HG02798 (cell line): ENCODE measurements at regions not wholly inside any gene's neighbourhood (a gene's known extent, or its start where the extent isn't known, plus 50 kb on each side); places are given as distances from the start of the nearest gene placed in this dataset.
"Not testable (repeated sequence)": the region's sequence is repeated elsewhere in the genome, so short reads cannot be mapped to it uniquely, and the experiment has no call there.

Experiments
- ATAC-seq: cut with Tn5 transposase; IDR thresholded peaks from one replicate; pipeline ENCODE4 v1.9.1; 2021; ENCODE audit warnings: mild to moderate bottlenecking; ENCODE audit not compliant: unreplicated experiment, poor library complexity

DNA sequence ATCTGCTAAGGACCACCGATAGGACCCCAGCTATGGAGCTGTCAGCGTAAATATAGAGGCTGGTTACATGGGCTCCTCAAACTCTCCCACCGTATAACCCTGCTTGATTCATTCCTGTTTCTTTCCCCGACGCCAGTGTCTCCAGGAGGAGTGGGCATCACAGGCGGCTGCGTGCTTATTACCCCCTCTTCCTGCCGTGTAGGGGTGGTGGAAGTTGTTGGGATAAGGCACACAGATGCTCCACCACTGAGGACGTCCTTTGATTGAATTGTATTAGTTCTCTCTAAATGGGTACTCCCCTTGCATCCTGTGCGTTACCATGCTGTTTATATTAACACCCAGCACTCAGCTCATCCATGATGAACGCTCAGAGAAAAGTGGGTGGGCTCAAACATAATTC lies 104.6 kb downstream of the ZBTB18 start:
- ATAC-seq, result no peak

DNA sequence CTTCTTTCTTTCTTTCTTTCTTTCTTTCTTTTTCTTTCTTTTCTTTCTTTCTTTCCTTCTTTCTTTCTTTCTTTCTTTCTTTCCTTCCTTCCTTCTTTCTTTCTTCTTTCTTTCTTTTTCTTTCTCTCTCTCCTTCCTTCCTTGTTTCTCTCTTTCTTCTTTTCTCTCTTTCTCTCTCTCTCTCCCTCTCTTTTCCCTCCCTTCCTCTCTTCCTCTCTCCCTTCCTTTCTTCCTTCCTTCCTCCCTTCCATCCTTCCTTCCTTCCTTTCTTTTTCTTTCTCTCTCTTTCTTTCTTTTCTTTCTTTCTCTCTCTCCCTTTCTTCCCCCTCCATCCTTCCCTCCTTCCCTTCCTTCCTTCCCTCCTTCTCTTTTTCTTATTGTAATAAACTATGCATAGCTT lies 105.5 kb downstream of the ZBTB18 start:
- not testable (repeated sequence) for ATAC-seq

DNA sequence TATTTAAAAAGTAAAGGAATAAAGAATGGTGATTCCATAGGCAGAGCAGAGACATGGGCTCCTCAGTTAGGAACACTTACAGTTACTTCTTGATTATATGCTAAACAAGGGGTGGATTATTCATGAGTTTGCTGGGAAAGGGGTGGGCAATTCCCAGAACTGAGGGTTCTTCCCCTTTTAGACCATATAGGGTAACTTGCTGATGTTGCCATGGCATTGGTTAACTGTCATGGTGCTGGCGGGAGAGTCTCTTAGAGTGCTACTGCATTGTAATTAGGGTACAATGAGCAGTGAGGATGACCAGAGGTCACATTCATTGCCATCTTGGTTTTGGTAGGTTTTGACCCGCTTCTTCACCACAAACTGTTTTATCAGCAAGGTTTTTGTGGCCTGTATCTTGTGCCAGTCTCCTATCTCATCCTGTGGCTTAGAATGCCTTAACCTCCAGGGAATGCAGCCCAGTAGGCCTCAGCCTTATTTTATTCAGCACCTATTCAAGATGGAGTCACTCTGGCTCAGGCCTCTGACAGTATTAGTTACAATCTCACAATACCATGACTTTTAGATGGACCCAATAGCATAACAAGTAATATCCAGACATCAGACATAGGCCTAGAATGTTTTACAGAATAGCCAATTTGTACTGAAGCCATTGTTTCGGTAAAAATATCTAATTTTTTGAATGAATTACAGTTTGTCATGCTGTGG lies 106.8 kb downstream of the ZBTB18 start:
- ATAC-seq, result no peak

GRCh38 chr1:244159646-244160045 lies 108.6 kb downstream of the ZBTB18 start:
- no peak for ATAC-seq

- ATAC-seq, result no peak
These were observed 109.6 kb downstream of the ZBTB18 start for GRCh38 chr1:244160455-244161235.

DNA sequence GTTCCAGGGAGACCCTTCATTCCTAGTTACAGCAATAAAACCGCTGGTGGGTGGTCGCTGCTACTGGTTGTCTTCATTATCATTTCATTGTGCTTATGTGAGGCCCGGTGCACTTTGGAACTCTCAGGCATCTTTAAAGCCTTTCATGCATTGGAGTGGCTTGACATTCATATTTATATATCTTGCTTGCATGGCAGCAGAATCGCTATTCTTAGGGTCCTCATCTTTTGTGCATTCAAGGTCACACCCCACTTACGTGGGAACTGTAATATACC lies 110.1 kb downstream of the ZBTB18 start:
- ATAC-seq, result no peak

DNA sequence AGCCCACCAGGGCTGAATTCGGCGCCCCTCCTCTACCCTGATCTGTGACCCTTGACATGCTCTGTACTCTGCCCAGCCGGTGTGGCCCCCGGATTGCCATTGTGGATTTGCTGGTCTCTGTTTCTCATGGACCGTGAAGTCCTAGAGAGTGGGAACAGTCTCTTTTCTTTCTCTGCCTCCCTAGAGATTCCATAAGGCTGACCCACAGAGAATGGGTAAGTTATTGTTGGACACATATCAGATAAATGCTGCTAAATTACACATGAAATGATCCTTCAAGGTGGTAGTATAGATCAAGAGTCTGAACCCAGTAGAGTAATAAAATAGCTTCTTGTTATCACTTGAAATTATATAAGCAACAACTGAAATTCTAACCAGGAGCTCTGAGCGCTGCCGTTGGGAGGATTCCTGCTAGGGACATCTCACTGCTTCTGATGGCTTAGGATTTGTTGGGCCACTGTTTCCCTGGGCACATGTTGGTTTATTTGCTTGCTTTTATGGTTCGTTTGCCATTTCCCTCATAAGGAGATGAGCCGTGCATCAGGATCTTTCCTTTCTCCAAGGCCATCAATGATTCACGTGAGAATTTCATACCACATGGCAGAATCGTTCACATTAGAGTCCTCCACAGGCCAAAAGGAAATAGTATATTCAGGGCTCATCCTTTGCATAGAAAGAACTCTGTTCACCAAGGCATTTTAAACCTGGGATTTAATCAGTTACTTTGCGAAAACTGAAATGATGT lies 111.9 kb downstream of the ZBTB18 start:
- no peak for ATAC-seq

GRCh38 chr1:244163861-244164510 lies 112.9 kb downstream of the ZBTB18 start:
- no peak for ATAC-seq

- ATAC-seq, result no peak
These were observed 113.4 kb downstream of the ZBTB18 start for GRCh38 chr1:244164511-244164890.

- ATAC-seq, result no peak
These were observed 113.9 kb downstream of the ZBTB18 start for GRCh38 chr1:244165021-244165420.

DNA sequence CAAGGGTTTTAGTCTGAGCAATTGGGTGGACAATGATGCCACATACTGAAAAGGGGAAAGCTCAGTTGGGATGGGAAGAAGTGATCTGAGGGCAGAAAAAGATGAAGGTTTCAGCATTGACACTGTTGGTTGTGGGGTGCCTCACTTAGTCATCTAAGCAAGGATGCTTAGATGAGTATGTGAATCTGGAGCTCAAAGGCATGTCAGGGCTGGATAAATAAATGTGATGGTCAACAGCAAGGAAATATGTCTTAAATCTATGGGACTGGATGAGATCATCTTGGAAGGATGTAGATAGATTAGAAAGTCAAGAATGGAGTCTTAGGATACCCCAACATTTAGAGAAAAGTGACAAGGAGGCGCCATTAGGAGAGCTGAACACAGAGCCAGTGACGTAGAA lies 114.6 kb downstream of the ZBTB18 start:
- ATAC-seq, result no peak

GRCh38 chr1:244171241-244171985 lies 120.3 kb downstream of the ZBTB18 start:
- no peak for ATAC-seq

DNA sequence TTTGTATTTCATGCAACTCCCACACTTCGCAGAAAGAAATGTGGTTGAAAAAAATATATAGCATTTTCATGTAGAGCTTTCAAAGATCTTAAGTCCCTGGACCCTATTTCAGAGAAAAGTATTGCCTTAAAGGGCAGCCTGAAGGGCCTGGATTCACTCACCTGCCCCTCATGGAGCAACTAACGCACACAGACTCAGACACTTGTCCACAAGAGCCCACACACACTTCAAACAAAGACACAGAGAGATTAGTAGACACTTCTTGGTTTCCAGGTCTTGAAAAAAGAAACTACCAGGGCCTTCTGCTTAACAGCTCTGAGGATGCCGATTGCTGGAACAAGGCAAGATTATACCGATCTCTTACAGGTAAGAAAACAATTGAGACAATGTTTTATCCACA lies 122.2 kb downstream of the ZBTB18 start:
- ATAC-seq, result no peak

GRCh38 chr1:244173769-244174168 lies 122.7 kb downstream of the ZBTB18 start:
- no peak for ATAC-seq

GRCh38 chr1:244174922-244175521 lies 123.9 kb downstream of the ZBTB18 start:
- ATAC-seq, result no peak

DNA sequence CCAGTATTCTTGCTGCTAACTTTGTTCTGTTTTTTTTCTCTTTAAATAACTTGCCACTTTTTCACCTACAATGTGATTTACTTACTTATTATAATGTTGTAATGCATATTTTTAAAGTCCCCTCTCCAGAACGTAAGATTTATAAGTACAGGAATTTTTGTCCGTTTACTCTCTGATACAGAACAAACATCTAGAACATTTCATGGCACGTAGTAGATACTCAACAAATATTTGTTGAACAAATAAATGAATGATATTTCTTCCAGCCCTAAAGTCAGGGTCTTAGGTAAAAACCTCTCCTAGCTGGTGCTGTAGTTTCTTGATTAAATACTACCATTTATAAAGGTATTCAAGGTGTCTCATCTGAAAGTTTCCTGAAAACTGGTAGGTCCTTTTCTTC lies 125.1 kb downstream of the ZBTB18 start:
- no peak for ATAC-seq

DNA sequence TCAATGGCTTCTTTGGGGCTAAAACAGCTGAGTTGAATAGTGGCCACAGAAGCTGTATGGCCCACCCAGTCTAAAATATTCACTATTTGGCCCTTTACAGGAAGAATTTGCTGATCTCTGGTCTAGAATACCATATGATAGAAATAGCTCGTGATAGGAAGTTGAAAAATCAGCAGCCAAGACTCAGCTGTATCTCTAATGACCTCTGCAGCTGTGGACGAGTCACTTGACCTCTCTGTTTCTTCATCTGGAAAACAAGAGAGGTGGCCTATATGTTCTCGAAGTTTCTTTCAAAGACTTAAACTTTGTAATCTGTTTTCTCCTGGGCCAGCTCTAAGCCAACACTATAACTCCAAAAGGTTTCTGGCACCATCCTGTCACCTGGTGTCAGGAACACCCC lies 129.2 kb downstream of the ZBTB18 start:
- ATAC-seq, result no peak

GRCh38 chr1:244181867-244182266 lies 130.8 kb downstream of the ZBTB18 start:
- no peak for ATAC-seq

DNA sequence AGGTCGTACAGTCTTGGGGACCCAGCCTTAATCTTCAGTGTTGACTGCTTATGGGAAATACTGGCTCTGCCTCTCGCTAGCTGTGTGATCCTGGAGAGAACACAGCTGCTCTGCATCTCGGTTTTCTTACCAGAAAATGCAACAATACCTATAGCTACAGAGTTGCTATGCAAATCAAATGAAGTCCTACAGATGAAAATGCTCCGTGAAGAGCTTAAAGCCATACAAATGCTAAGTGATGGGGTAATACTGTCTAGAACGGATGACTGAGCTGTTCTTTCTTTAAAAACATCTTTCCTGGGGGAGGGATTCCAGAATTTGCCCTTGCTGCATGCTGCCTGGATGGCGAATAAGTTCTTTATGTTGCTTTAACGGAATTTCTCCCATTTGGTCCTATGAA lies 132.0 kb downstream of the ZBTB18 start:
- ATAC-seq, result no peak

- ATAC-seq, result no peak
These were observed 135.3 kb downstream of the ZBTB18 start for GRCh38 chr1:244186372-244186771.
